HG03066 (cell line): ENCODE measurements at regions not wholly inside any gene's neighbourhood (a gene's known extent, or its start where the extent isn't known, plus 50 kb on each side); places are given as distances from the start of the nearest gene placed in this dataset.

Source experiments
- ATAC-seq: cut with Tn5 transposase; IDR thresholded peaks from one replicate; pipeline ENCODE4 v1.9.1; 2021; ENCODE audit warnings: low read depth; ENCODE audit not compliant: unreplicated experiment

DNA sequence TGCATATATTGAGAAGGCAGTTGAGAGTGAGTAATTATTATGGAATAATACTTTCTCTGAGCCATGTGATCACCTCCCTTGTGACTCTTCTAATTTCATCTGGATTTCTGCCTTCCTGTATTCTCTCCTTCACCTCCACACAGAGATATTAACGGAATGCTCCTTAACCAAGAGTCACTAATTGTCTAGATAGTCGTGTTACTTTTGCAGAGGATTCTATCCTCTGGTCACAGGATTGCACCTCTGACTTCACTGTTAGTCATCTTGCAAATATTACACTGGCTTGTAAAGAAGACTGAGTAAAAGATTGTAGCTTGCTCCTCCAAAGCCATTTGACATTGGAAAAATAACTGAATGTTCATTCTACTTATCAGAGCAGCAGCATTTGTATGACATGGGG lies 160.9 kb downstream of the SH2D1A start:
- ATAC-seq = no peak

DNA sequence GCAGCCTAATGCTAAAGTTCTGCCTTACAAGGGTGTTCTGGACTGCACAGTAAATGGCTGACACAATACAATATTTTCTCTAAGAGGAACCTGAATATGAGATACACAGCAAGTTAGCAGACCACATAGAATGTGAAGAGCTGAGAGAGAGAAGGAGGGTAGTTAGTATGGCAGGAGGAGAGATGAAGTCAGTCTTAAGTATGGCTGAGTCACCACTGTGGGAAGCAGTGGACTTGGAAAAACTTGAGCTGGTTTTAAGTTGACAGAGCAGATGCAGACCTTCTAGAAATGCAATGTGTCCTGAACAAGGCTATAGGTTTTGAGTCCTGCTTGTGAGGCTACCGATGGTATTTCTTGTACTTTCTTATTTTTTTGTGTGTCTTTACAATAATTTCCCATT lies 172.5 kb downstream of the SH2D1A start:
- ATAC-seq = no peak

DNA sequence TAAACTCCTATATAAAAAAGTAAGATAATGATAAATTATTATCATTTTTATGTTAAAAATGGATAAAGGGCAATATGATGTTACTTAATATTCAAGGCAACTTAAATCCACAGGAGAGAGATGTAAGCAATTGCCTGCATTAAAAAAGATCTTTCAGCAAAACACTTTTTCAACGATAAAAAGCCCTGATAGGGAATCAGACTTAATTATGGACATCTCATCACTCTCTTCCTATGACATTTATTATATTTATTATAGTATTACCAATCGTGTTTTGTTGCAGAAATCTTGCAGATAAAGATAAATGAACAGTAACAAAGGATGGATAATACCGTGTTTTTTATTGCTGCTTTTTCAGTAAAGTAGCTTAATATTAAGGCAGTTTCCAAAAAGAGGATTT lies 178.5 kb downstream of the SH2D1A start:
- ATAC-seq = no peak

DNA sequence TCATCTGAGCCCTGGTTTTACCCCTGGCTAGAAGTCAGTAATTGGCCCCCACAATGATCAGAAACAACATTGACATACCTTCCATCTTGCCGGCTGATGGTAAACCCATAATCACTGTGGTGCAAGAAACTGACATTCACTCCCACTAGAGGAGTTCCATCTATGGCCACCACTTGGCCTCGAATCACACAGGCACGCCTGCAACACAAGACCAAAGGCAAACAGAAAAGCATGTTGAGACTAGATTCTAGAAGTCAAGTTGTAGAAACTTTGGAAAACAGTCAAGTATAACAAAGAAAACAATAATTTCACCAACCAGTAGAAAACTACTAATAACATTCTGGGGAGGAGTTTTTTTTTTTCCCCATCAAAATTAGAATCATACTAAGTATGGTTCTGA lies 183.4 kb downstream of the SH2D1A start:
- ATAC-seq = no peak

DNA sequence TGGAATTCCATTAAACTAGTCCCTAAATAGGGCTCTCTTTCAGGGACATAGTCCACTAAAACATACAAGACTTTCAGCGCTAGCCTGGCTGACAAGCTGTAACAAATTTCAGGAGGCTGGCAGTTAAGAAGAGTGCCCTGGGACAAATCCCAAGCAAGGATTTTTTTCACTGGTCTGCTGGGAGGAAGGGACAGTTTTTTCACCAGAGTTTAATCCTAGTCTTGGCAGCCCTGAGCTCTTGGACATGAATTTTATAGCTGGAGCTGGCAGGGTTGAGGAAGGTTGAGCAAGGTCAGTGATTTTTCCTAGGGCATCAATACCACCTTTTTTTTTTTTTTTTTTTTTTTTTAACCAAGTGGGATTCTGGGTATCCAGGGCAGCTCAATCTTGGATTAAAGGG lies 184.4 kb downstream of the SH2D1A start:
- no peak for ATAC-seq

DNA sequence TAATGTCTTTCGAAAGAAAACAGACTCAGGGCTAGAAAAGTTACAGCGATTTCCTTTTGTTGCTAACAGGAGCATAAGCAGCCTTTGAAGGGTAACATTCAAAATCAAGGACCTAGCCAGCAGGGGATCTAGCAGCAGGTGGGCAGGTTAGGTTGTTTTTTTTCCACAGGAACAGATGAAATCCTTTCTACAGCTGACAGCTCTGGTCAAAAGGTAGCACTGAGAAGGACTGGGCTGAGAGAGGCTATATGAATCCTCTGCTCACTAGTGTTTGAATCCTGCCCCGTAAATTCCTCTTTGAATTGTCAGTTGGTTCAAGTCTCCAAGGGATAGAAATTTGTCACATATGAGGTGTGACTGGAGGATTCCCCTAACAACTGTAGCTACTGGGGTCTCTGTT lies 188.2 kb downstream of the SH2D1A start:
- ATAC-seq = no peak

DNA sequence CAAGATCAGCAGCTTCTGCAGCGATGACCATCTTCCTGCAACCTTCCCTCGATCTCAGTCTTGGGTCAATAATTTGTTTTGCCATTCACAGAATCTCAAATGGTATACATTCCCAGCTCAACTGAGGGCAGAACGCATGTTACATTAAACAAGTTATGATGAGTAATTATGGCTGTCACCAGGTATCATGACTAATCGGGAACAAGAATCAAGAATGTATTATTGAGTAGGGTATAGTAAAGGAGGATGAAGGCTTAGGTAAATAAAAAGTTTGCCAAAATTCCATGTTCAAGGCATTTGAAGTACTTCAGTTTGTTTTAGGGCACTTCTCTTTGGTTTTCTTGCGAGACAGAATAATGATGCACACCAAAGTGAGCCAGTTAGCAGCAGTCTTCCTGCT lies 194.1 kb downstream of the SH2D1A start:
- no peak for ATAC-seq

DNA sequence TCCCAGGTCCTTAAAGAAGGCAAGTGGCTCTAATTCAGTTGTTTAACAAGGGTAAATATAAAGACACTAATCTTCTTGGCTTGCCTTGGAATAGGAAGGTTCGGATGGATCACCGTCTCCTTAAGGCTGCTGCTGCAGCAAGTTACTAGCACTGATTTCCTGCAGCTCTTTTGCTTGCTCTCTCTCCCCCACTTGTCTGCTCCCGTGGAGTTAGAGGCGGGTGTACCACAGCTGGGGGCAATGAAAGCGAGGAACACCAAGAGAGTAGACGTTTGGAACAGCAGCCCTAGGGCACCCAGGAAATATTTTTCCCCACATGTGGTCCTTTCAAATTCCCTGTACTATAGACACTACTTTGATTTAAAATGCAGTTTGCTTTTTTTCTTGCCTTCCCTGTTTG lies 202.2 kb downstream of the SH2D1A start:
- no peak for ATAC-seq

DNA sequence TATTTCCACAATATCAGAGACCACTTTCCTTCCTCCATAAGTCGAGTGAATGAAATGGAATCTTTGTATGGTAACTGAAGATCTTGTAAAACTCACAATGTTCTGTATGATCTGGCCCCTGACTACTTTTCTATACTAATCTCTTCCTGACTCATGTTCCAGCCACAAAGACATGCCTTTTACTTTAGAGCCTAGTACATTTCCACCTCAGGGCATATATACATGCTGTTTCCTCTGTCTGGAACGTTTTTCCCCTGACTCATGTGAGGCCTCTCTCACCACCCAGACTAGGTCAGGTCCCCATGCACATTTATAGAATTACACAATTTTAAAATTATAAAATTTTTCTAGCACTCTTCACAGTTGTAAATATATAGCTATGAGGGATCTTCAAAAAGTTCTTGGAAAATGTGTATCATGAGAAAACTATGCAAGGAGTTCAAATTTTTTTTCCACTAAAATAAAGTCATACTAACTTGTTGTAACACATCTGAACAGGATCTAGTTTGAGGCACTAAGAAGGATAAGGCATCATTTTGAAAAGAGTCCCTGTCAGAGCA lies 208.8 kb downstream of the SH2D1A start:
- no peak for ATAC-seq

DNA sequence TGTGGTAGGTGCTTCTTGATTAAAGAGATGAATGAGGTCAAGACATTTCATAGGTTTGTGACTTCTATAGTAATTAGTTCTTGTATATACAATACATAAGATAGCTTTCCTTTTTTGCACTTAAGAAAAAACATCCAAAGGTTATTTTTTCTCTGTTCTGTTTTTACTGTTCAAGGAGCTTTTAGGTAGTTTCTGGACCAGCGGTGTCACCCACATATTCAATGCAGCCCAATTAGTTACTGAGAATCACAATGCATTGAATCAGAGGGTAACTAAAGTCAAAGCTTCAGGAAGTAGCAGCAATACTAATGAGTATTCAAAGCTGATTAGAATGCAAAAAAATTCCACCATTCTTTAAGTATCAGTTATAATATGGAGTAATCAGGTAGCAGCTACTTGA lies 211.6 kb downstream of the SH2D1A start:
- no peak for ATAC-seq

DNA sequence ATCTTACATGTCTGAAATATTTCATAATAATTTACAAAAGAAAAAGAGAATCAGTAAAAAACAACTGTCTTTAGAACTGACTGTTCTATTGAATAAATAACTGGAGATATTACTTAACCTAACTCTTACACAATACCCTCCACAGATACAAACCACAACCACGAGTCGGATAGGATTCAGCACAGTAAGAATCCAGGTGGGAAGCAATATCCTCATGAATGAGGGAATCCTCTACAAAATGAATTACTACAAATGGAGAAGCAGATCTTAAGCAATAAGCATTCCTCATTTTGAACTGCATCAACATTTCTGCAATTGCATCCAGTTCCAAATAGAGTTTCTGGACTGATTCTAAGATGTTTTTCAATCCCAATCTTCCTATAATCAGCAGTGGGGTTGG lies 227.1 kb downstream of the SH2D1A start:
- no peak for ATAC-seq

DNA sequence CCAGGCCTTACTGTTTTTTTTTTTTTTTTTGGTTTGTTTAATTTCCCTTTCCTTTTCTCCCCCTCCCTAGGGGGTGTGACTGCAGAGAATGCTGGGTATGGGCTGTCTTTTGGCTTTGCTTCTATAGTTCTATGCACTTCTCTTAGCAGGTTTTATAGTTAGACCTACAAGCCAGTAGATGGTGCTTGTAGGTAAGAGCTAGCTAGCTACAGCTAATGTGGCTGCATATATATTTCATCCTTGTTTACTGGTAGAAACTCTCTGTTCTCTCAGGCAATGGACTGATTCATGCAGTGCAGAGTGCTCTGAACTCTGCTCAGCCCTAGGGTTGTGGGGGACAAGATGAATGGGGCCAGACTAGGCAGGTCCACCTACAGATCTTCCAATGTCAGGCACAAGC lies 246.4 kb downstream of the SH2D1A start:
- ATAC-seq = no peak

DNA sequence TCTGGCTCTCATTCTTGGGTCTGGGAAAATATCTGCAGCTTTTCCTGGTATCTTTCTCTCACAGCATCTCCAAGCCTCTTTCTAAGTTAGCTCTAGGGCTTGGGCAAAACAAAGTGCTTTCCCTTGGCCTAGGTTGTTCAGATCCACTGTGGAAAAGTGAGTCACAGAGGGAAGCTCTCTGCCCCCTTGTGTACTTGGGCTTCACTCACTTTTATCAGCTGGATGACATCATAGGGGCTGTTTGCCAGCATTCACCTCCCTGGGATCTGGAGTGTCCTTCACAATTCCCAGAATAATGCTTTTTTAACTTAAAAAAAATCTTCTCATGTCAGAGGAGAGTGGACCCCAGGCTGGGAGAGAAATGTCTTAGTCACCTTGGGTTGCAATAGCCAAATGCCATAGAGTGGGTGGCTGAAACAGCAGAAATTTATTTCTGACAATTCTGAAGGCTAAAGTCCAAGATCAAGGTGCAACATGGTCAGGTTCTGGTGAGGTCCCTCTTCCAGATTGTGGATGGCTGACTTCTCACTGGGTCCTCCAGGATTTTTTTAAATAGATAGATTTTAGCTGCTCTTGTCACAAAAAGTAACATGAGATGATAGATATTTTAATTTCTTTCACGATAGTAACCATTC lies 247.8 kb downstream of the SH2D1A start:
- no peak for ATAC-seq

DNA sequence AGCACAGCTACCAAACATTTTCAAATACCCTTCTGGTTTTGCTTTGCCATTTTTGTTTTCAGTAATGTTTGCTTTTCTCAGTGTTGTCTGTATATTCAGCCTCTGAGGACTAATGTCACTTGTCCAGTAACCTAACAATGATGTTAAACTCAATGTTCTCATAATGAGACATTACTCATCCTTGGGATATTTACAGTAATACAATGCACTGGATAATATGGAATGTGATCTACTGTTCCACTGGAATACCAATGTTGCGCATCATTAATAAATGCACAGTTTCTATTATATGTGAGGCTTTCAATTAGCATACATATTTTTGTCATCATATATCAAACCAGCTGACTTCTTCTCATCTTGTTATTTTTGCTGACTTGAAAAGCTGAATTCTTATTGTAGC lies 259.1 kb downstream of the SH2D1A start:
- ATAC-seq = no peak

DNA sequence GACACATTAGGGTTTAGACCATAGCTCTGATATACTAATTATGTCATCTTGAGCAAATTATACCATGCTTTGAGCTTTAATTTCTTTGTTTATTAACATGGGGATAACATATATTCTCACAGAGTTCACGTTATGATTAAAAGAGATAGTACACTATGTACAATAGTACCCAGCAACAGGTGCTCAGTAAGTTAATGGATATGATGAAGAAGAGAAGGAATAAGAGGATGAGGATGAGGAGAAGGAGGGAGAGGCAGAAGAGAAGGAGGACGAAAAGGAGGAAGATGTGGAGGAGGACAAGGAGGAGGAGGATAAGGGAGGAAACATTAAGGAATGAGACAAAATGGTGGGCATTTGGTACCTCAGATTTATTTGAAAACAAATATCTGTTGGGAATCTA lies 260.4 kb downstream of the SH2D1A start:
- no peak for ATAC-seq

DNA sequence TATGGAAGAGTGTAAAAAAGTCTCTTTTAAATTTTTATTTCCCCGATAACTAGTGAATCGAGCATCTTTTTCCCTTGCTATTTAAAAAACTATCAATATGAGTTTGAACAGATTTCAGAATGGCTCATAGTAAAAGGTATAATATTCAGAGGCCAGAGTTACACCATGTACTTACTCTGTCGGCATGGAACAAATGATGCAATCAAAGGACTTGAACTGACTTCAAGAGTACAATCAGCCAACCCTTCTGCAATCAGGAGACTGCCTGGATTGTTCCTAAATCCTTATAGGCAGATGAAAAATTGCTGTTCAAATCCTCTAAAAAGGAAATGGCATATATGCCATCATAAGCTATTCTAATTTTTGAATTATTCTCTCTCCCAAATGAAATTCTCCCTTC lies 273.3 kb downstream of the SH2D1A start:
- no peak for ATAC-seq

DNA sequence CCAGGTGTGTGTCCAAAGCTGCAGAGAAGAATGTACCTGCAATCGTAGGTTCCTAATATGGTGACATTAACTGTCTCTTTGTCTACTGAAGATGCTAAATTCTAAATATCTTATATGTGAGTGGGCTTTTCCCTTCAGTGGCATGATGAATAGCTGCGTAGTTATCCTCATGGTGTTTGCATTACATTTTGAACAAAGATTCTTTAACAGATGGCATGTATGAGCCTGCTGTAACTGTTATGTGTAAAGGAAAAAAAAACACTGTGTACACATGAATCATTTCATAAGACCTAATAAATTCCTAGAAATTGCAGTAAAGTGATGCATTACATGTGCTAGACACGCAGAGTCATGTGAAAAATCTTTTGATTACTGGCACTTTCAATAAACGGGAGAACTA lies 288.0 kb downstream of the SH2D1A start:
- no peak for ATAC-seq

DNA sequence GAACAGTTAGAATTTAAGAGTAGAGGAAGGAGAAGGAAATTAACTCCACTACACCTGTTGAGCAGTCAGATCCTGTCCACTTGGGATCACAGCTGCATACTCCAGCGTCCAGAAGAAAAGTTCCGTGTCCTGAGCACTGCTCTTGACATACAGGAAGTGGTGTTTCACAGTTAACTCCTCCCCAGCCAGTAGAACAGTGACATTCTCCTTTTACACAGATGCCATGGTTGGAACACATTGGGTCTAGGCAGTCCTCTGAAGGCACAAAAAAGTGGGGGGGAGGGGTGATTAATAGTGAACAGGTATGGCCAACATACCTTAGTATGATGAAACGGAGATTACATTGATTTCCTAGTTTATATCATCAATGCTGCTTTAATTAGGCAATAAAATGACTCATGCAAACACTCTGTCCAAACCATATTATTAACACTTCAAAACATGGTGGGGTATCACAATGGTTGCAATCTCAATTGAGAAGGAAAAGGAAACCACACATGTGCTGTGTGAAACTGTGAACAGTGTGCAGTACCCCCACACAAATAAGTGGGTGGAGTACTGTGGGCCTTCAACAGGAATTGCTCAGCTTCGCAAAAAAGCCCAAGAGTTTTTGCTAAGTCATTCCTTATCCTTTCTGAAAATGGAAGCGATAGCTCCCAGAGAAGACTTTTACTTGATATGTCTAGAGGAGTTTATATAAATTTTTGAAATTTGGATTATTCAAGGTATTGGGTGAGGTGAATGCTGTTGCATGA lies 295.6 kb downstream of the SH2D1A start:
- ATAC-seq = no peak

DNA sequence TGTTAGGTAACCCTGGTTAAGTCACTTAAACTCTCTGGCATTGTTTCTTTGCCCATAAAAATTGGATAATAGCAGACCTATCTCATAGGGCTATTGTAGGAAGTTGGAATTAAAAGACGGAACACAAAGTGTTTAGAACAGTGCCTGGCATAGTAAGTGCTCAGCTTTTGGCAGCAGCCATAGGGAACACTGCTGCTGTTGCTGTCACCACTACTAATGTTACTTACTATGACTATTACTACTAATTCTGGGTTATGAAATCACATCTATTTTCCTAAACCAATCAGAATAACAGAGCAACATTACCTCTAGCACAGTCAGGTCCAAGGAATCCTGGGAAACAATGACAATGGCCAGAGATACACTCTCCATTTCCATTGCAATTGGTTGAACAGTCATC lies 300.0 kb downstream of the SH2D1A start:
- no peak for ATAC-seq

DNA sequence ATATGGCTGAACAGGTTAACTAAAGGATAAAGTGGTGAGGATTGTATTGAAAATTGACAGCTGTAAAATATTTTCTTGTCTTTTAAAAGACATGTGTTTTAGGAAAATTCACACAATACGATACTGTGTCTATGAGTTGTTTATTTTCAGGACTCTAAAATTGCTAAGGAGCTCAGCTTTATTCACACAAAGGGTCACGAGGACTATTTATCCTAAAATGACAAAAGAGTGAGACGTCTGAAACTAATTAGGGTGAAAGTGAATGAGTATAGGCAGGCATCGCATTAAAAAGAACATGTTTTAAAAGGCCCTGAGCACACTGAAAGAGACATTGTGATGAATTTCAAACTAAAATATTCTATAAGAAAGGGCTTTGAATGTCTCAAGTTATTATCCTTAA lies 304.7 kb downstream of the SH2D1A start:
- no peak for ATAC-seq

DNA sequence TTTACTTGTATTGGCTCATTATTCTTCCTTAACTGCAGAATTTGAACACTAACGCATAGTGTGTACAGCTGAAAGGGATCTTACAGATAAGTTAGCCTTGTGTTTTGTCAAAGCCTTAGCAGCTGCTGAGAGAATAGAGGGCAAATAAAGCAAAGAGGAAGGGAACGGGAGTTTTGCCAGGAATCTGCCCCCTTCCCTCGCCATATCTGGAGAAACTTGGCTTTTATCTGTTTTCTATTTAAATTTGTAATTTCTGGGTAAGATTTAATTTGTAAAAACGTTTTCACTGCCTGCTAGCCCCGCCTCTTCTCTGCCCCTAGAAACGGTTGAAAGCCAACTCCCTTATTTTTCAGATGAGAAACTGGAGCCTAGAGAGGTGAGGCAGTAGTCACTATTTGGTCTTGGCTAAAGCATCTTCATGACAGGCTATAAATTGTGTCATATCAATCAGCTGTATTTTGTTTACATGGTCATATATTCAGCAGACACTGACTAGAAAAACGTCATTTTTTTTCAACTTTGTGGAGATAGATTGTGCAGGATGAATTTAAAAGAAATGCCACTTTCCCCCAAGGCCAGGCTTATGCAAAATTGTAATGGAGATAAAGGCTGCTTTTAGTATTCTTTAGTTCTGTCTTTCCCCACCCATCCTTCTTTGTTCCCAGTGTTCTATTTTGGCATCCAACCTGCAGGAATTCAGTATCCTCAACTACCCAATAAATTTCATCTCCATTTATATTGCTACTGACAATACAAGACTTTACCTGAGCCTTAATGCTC lies 319.4 kb downstream of the SH2D1A start:
- no peak for ATAC-seq

DNA sequence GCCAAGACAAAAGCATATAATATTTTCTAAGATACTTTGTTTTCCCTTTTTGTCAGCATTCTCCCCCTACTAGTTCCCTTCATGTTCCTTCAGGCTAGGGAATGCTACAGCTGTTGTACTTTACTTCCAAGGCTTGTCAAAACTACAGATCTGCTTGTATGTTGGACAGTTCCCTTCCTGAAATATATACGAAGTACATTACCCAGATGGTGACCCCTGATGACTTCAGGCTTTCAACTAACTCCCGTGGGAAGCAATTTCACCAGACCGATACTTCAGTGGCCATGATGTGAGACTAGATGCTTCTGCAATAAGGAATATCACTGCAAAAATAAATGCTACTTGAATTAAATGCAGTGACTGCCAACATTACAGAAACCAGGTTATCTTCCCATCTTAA lies 332.8 kb downstream of the SH2D1A start:
- ATAC-seq = no peak
